Body of pancreas (tissue), 4 donors: ENCODE measurements at regions not wholly inside any gene's neighbourhood (a gene's known extent, or its start where the extent isn't known, plus 50 kb on each side); places are given as distances from the start of the nearest gene placed in this dataset.

Source experiments
- ATAC-seq: fragments of 150-250 bp; one replicate; pipeline ENCODE4 v1.9.1; 2016
- DNase-seq, 4 donors: peaks; one replicate each; pipeline ENCODE4 v3.0.0-alpha.2; 2019
- H3K27ac ChIP-seq, 4 donors: fragments of 200-600 bp; sonication (generic); 1 replicate in 3 of 4; 2 replicates in 1 of 4; pipeline versions ENCODE4 v1.5.1 to v1.6.1; 2016 to 2019; ENCODE audit warnings: mild to moderate bottlenecking in 1 of 4, mixed read lengths in 1 of 4, moderate library complexity in 1 of 4
- H3K27me3 ChIP-seq, 2 donors: fragments of 200-600 bp; sonication (generic); one replicate each; pipeline ENCODE4 v1.6.0; 2016; ENCODE audit warnings: mild to moderate bottlenecking in 1 of 2
- H3K36me3 ChIP-seq, 2 donors: fragments of 200-600 bp; sonication (generic); replicated peaks in 1 of 2; 2 replicates each; pipeline ENCODE4 v1.5.1; 2016; ENCODE audit warnings: low read depth in 2 of 2; ENCODE audit not compliant: insufficient read depth in 1 of 2
- H3K4me1 ChIP-seq: fragments of 200-600 bp; sonication (generic); one replicate; pipeline ENCODE4 v1.6.0; 2016
- H3K4me3 ChIP-seq, 2 donors: fragments of 200-600 bp; sonication (generic); 1 replicate in 1 of 2; 2 replicates in 1 of 2; pipeline ENCODE4 v1.5.1; 2016 to 2019
- H3K9me3 ChIP-seq, 3 donors: fragments of 200-600 bp; sonication (generic); 1 replicate in 2 of 3; 2 replicates in 1 of 3; pipeline ENCODE4 v1.5.1; 2016
- CTCF ChIP-seq, 7 experiments: fragments of 450-650 bp in 4 of 7; fragments of 200-600 bp in 3 of 7; sonication (generic) in 3 of 7; IDR thresholded peaks; one replicate each; pipeline ENCODE4 v1.5.1; 2016 to 2019; ENCODE audit warnings: antibody characterized with exemption in 7 of 7
- POLR2A ChIP-seq, 3 donors: fragments of 450-650 bp; IDR thresholded peaks; one replicate each; pipeline ENCODE4 v1.6.1; 2016; ENCODE audit warnings: antibody characterized with exemption in 3 of 3, mild to moderate bottlenecking in 2 of 3
- WGBS, 2 donors: methylation state at CpG; one replicate each; pipeline ENCODE4 v1.1.5; 2017; 5-methylcytosine and 5-hydroxymethylcytosine counted together
- intact Hi-C: fragments of 100-400 bp; cut with DNase I; formaldehyde crosslinking; loops from one replicate; pipeline ENCODE4 v1.15.1; 2023

DNA sequence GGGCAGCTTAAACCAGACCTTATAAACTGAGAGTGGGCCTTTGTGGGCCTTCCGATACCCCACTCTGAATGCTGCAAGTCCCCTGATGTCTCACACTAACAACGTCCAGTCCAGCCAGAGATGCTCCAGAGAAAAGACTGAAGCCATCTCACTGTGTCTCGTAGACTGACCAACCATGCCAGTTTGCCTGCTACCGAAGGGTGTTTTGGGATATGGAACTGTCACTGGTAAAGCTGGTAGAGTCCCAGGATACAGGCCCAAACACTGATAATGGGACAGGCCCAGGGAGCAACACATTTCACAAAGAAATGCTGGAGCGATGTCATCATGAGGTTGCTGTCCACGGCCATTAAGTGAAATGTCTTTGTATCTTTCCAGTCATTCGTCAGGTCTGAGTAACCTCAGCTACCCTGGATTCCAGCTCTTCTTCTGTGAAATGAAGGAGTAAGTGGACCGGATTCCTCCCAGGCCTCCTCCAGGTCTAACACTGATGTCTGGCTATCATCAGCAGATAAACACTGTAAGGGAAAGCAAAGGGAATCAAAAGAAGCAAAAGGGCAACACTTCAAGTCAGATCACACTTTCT, 81.6 kb downstream of the SLC5A7 start:
- no peak for ATAC-seq
- no peak overlapping the region for H3K4me3 ChIP-seq
- no peaks in the 10 kb centered on the region for H3K9me3 ChIP-seq
- DNase-seq: no peak
- TF ChIP-seq CTCF (IDR thresholded peaks at IDR 0.05) (no peak), POLR2A (IDR thresholded peaks at IDR 0.05) (no peak)
- H3K27me3 ChIP-seq: no peaks in the 10 kb centered on the region
- intact Hi-C loops: no loop called here
- 58 to 65% methylated on average over 7 to 8 of the region's 8 CpGs for WGBS, 2 donors
- H3K36me3 ChIP-seq: no peaks in the 10 kb centered on the region
- no peaks in the 10 kb centered on the region for H3K4me1 ChIP-seq
- H3K27ac ChIP-seq: no peak overlapping the region

GRCh38 chr2:108069515-108070310, 83.4 kb downstream of the SLC5A7 start:
- no peaks in the 10 kb centered on the region for H3K4me1 ChIP-seq
- H3K27me3 ChIP-seq: no peaks in the 10 kb centered on the region
- intact Hi-C loops: no loop called here
- no peaks in the 10 kb centered on the region for H3K36me3 ChIP-seq
- H3K4me3 ChIP-seq: no peak overlapping the region
- ATAC-seq (no peak), DNase-seq (no peak)
- H3K9me3 ChIP-seq: no peaks in the 10 kb centered on the region
- no peak overlapping the region for H3K27ac ChIP-seq
- WGBS, 2 donors: 64 to 68% methylated on average over 8 of the region's 8 CpGs
- TF ChIP-seq CTCF (IDR thresholded peaks at IDR 0.05) (no peak), POLR2A (IDR thresholded peaks at IDR 0.05) (no peak)

DNA sequence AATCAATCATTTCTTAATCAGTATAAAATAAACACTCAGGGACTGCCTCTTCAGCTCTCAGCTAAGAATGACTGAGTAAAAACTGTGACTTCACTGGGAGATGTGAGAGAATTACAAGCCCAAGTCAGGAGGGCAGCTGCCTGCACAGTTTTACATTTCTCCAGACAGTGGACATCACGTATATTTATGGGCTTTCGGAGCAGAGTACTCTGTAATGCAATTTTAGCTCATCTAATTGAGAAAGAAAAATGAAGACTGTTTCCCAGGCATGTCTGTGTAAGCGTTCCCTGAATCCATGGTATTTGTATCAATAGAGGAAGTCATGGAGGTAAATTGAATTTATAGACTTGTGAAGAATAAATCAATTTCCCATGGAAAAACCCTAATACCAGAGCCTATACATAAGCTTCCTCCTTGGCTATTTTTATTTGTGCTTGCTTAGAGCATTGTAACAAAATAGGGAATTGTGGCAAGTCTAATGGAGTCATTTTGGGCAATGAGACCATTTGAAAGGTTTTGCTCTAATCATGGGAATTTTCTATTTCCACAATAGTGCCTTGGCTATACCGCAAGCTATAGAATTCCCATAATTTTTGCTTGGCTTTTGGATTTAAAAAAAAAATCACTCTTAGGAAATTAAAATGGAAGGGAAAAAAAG, 87.2 kb downstream of the SLC5A7 start:
- Histone ChIP-seq H3K4me1 (no peaks in the 10 kb centered on the region), H3K4me3 (no peak overlapping the region), H3K9me3 (no peaks in the 10 kb centered on the region), H3K27ac (no peak overlapping the region), H3K36me3 (no peaks in the 10 kb centered on the region), H3K27me3 (no peaks in the 10 kb centered on the region)
- no peak for TF ChIP-seq POLR2A (IDR thresholded peaks at IDR 0.05)
- TF ChIP-seq CTCF (IDR thresholded peaks at IDR 0.05): no peak
- DNase-seq (no peak), ATAC-seq (no peak)
- 64 to 72% methylated on average over 4 of the region's 4 CpGs for WGBS, 2 donors
- intact Hi-C loops: no loop called here

DNA sequence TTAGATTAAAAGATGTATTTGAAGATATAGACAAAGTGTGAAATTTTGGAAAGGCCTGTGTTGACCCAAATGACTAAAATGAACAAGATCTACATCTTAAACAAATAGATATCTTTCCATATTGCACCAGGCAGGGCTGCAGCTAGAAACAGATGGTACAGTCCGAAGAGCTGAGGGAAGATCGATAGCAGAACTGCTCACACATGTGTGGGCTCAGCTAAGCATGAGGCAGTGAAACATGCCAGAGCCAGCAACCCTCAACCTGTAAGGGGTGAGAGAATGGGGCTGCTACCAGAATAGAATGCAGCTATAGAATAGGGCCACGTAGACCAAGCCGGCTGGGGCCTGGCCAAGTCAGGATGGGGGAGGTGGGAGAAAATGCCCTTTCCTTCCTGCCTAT, 87.8 kb downstream of the SLC5A7 start:
- H3K27ac ChIP-seq: no peak overlapping the region
- no peak for ATAC-seq
- DNase-seq: no peak
- WGBS, 2 donors: 76 to 78% methylated on average over 4 of the region's 4 CpGs
- no peaks in the 10 kb centered on the region for H3K36me3 ChIP-seq
- no peaks in the 10 kb centered on the region for H3K27me3 ChIP-seq
- no peaks in the 10 kb centered on the region for H3K4me1 ChIP-seq
- intact Hi-C loops: no loop called here
- TF ChIP-seq POLR2A (IDR thresholded peaks at IDR 0.05): no peak
- TF ChIP-seq CTCF (IDR thresholded peaks at IDR 0.05): no peak
- no peak overlapping the region for H3K4me3 ChIP-seq
- no peaks in the 10 kb centered on the region for H3K9me3 ChIP-seq
